HepG2 (cell line): ENCODE measurements at regions not wholly inside any gene's neighbourhood (a gene's known extent, or its start where the extent isn't known, plus 50 kb on each side); places are given as distances from the start of the nearest gene placed in this dataset.

Experiments
- ATAC-seq: fragments of 200-7000 bp; cut with Tn5 transposase; 3 replicates; pipeline ENCODE4 v1.9.1; 2020; ENCODE audit warnings: mild to moderate bottlenecking, moderate library complexity
- BruUV-seq: library from RNA; stranded (reverse); fragments of 400-500 nt; replicated peaks from 2 replicates; lab custom pipeline; 2021; lab: Mats Ljungman, UMichigan
- CTCF ChIA-PET: fragments of 300-600 bp; formaldehyde crosslinking; extraction: SDS; loops from one replicate; lab custom pipeline; 2021; ENCODE audit warnings: low total read pairs, inconsistent platforms, low intra/inter-chr PET ratio; lab: Yijun Ruan, JAX
- POLR2A ChIA-PET: fragments of 350-600 bp; sonication (Branson Sonifier 250); formaldehyde crosslinking; loops from one replicate; lab custom pipeline; 2020; ENCODE audit warnings: antibody characterized with exemption, inconsistent platforms; lab: Yijun Ruan, JAX
- DNase-seq: peaks from one replicate; pipeline ENCODE4 v3.0.0-alpha.2; 2015; ENCODE audit warnings: low spot score
- FAIRE-seq: peaks from 3 replicates; lab custom pipeline; 2011; peaks lifted over from hg19 to GRCh38; lab: Jason Lieb, UNC
- H2AFZ ChIP-seq: one replicate; pipeline ENCODE4 v1.6.1; 2011; ENCODE audit warnings: low read length, inconsistent platforms
- H3K27ac ChIP-seq: fragments of 300-600 bp; 3 replicates; pipeline ENCODE4 v1.8.0; 2011; ENCODE audit warnings: mixed run types, mild to moderate bottlenecking, mixed read lengths, low read length, inconsistent platforms; ENCODE audit not compliant: insufficient read depth; ENCODE audit errors: extremely low read length
- H3K27me3 ChIP-seq, 2 experiments: fragments of 200-600 bp in 1 of 2; 2 replicates in 1 of 2; 3 replicates in 1 of 2; pipeline versions ENCODE4 v1.6.0 to v1.8.0; 2011; ENCODE audit warnings: low read length in 2 of 2, mild to moderate bottlenecking in 2 of 2, moderate library complexity in 2 of 2, inconsistent platforms in 1 of 2; ENCODE audit not compliant: insufficient read depth in 2 of 2, control insufficient read depth in 1 of 2
- H3K36me3 ChIP-seq, 2 experiments: fragments of 200-600 bp in 1 of 2; replicated peaks in 1 of 2; 2 replicates in 1 of 2; 3 replicates in 1 of 2; pipeline versions ENCODE4 v1.5.1 to v1.8.0; 2011; ENCODE audit warnings: low read length in 2 of 2, inconsistent platforms in 1 of 2; ENCODE audit not compliant: insufficient read depth in 2 of 2, control insufficient read depth in 1 of 2
- H3K4me1 ChIP-seq: 2 replicates; pipeline ENCODE4 v1.5.1; 2012; ENCODE audit warnings: low read length, inconsistent platforms; ENCODE audit not compliant: insufficient read depth
- H3K4me2 ChIP-seq: 2 replicates; pipeline ENCODE4 v1.6.0; 2011; ENCODE audit warnings: low read depth, low read length, inconsistent platforms
- H3K4me3 ChIP-seq, 3 experiments: fragments of 200-600 bp in 1 of 3; sonication (generic), shearing (Covaris generic) in 1 of 3; replicated peaks in 1 of 3; 2 replicates each; pipeline ENCODE4 v1.5.1; 2011 to 2016; ENCODE audit warnings: low read length in 3 of 3, inconsistent platforms in 2 of 3, low read depth in 2 of 3, mild to moderate bottlenecking in 2 of 3, control low read depth in 1 of 3, mixed read lengths in 1 of 3; ENCODE audit not compliant: insufficient read depth in 1 of 3
- H3K79me2 ChIP-seq: one replicate; pipeline ENCODE4 v1.6.1; 2011; ENCODE audit warnings: low read length, inconsistent platforms; ENCODE audit not compliant: insufficient read depth
- H3K9ac ChIP-seq: 2 replicates; pipeline ENCODE4 v1.6.0; 2011; ENCODE audit warnings: mild to moderate bottlenecking, low read depth, low read length, inconsistent platforms; ENCODE audit not compliant: insufficient read depth
- H3K9me3 ChIP-seq: 2 replicates; pipeline ENCODE4 v1.5.1; 2012; ENCODE audit warnings: mild to moderate bottlenecking, low read length
- H4K20me1 ChIP-seq: 2 replicates; pipeline ENCODE4 v1.6.0; 2011; ENCODE audit warnings: inconsistent platforms, mild to moderate bottlenecking, low read length, moderate library complexity; ENCODE audit not compliant: insufficient read depth
- ARID2 ChIP-seq: sonication (generic); formaldehyde crosslinking; IDR thresholded peaks from 2 replicates; pipeline ENCODE4 v1.8.1; 2022; ENCODE audit warnings: mild to moderate bottlenecking, missing genetic modification reagents, borderline replicate concordance
- CBX5 ChIP-seq: sonication (generic); formaldehyde crosslinking; IDR thresholded peaks from 2 replicates; pipeline ENCODE4 v1.4.0; 2020; ENCODE audit warnings: missing genetic modification reagents, borderline replicate concordance
- LCORL ChIP-seq, 2 experiments: fragments of 450-650 bp in 1 of 2; sonication (generic) in 1 of 2; formaldehyde crosslinking in 1 of 2; IDR thresholded peaks; 2 replicates each; pipeline versions ENCODE4 v1.5.0 to v1.6.1; 2017 to 2020; ENCODE audit warnings: antibody characterized with exemption in 1 of 2, missing genetic modification reagents in 1 of 2
- MATR3 ChIP-seq: sonication (generic); formaldehyde crosslinking; IDR thresholded peaks from 2 replicates; pipeline ENCODE4 v1.4.0; 2020; ENCODE audit warnings: missing genetic modification reagents
- RAD21 ChIP-seq: fragments of 450-650 bp; formaldehyde crosslinking; IDR thresholded peaks from 2 replicates; pipeline ENCODE4 v1.5.0; 2020; ENCODE audit warnings: mild to moderate bottlenecking
- TBX3 ChIP-seq: fragments of 450-650 bp; IDR thresholded peaks from 2 replicates; pipeline ENCODE4 v1.6.1; 2017; ENCODE audit warnings: antibody characterized with exemption, mild to moderate bottlenecking, inconsistent platforms, borderline replicate concordance
- ZNF660 ChIP-seq: sonication (generic); formaldehyde crosslinking; IDR thresholded peaks from 2 replicates; pipeline ENCODE4 v1.5.1; 2020; ENCODE audit warnings: mild to moderate bottlenecking, low read depth, missing genetic modification reagents, borderline replicate concordance
- WGBS: methylation state at CpG from one replicate; pipeline ENCODE4 v1.1.6; 2017; ENCODE audit warnings: low lambda C conversion rate; 5-methylcytosine and 5-hydroxymethylcytosine counted together
- in situ Hi-C: cut with HindIII; loops from 2 replicates; pipeline ENCODE4 v1.10.0; 2017; ENCODE audit warnings: low pct_unique_long_range_greater_than_20kb; ENCODE audit not compliant: extremely low pct_ligation_motif_present
- intact Hi-C: fragments of 100-400 bp; cut with micrococcal nuclease; formaldehyde crosslinking; loops from one replicate; pipeline ENCODE4 v1.10.0; 2022; ENCODE audit not compliant: unreplicated experiment
- TF ChIP-seq, protein P1 (sequence below): sonication (generic); formaldehyde crosslinking; IDR thresholded peaks from 2 replicates; pipeline ENCODE4 v1.4.0; 2020; ENCODE audit warnings: missing genetic modification reagents, borderline replicate concordance
- TF ChIP-seq, protein P2 (sequence below): sonication (generic); formaldehyde crosslinking; IDR thresholded peaks from 2 replicates; pipeline ENCODE4 v1.4.0; 2020; ENCODE audit warnings: mild to moderate bottlenecking, missing genetic modification reagents
- TF ChIP-seq, protein P3 (sequence below): IDR thresholded peaks from 2 replicates; pipeline ENCODE4 v1.6.1; 2012; ENCODE audit warnings: low read depth, low read length, improper control_type of control experiment

- FAIRE-seq (no peak), DNase-seq (no peak), ATAC-seq (no peak)
- no peak overlapping the region for H3K4me3 ChIP-seq
- WGBS = 0% methylated on average over 1 of the region's 1 CpG
- no peaks in the 10 kb centered on the region for H3K9me3 ChIP-seq
- BruUV-seq = no TSS peak
- H3K4me1 ChIP-seq = no peaks in the 10 kb centered on the region
- in situ Hi-C loops = no loop called here
- intact Hi-C loops = no loop called here
- no peaks in the 10 kb centered on the region for H3K27me3 ChIP-seq
- TF ChIP-seq CBX5 (CRISPR knock-in tag) (no peak), LCORL (IDR thresholded peaks at IDR 0.05) (no peak), LCORL (CRISPR knock-in tag; IDR thresholded peaks at IDR 0.05) (no peak), TBX3 (no peak), MATR3 (CRISPR knock-in tag) (no peak), ARID2 (CRISPR knock-in tag) (no peak), ZNF660 (CRISPR knock-in tag) (no peak), RAD21 (CRISPR knock-in tag) (no peak)
- TF ChIP-seq, protein P1, sequence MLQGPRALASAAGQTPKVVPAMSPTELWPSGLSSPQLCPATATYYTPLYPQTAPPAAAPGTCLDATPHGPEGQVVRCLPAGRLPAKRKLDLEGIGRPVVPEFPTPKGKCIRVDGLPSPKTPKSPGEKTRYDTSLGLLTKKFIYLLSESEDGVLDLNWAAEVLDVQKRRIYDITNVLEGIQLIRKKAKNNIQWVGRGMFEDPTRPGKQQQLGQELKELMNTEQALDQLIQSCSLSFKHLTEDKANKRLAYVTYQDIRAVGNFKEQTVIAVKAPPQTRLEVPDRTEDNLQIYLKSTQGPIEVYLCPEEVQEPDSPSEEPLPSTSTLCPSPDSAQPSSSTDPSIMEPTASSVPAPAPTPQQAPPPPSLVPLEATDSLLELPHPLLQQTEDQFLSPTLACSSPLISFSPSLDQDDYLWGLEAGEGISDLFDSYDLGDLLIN (CRISPR knock-in tag) = no peak
- TF ChIP-seq, protein P2, sequence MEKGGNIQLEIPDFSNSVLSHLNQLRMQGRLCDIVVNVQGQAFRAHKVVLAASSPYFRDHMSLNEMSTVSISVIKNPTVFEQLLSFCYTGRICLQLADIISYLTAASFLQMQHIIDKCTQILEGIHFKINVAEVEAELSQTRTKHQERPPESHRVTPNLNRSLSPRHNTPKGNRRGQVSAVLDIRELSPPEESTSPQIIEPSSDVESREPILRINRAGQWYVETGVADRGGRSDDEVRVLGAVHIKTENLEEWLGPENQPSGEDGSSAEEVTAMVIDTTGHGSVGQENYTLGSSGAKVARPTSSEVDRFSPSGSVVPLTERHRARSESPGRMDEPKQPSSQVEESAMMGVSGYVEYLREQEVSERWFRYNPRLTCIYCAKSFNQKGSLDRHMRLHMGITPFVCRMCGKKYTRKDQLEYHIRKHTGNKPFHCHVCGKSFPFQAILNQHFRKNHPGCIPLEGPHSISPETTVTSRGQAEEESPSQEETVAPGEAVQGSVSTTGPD = no peak
- TF ChIP-seq, protein P3, sequence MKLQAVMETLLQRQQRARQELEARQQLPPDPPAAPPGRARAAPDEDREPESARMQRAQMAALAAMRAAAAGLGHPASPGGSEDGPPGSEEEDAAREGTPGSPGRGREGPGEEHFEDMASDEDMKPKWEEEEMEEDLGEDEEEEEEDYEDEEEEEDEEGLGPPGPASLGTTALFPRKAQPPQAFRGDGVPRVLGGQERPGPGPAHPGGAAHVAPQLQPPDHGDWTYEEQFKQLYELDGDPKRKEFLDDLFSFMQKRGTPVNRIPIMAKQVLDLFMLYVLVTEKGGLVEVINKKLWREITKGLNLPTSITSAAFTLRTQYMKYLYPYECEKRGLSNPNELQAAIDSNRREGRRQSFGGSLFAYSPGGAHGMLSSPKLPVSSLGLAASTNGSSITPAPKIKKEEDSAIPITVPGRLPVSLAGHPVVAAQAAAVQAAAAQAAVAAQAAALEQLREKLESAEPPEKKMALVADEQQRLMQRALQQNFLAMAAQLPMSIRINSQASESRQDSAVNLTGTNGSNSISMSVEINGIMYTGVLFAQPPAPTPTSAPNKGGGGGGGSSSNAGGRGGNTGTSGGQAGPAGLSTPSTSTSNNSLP = no peak
- H3K36me3 ChIP-seq = no peaks in the 10 kb centered on the region
- H4K20me1 ChIP-seq = no peaks in the 10 kb centered on the region
- ChIA-PET CTCF (no interaction called here), POLR2A (no interaction called here)
- no peaks in the 10 kb centered on the region for H3K79me2 ChIP-seq
- no peak overlapping the region for H3K27ac ChIP-seq
- no peak overlapping the region for H3K4me2 ChIP-seq
- H3K9ac ChIP-seq = no peak overlapping the region
- no peak overlapping the region for H2AFZ ChIP-seq
Measured at GRCh38 chr13:91032104-91032503, 315.4 kb upstream of the MIR17HG start.
